NCI-H748 (cell line): ENCODE measurements at regions not wholly inside any gene's neighbourhood (a gene's known extent, or its start where the extent isn't known, plus 50 kb on each side); places are given as distances from the start of the nearest gene placed in this dataset.

Experiments used
- DNase-seq: peaks from one replicate; lab custom pipeline; 2025; ENCODE audit not compliant: unreplicated experiment; lab: John Stamatoyannopoulos, UW

DNA sequence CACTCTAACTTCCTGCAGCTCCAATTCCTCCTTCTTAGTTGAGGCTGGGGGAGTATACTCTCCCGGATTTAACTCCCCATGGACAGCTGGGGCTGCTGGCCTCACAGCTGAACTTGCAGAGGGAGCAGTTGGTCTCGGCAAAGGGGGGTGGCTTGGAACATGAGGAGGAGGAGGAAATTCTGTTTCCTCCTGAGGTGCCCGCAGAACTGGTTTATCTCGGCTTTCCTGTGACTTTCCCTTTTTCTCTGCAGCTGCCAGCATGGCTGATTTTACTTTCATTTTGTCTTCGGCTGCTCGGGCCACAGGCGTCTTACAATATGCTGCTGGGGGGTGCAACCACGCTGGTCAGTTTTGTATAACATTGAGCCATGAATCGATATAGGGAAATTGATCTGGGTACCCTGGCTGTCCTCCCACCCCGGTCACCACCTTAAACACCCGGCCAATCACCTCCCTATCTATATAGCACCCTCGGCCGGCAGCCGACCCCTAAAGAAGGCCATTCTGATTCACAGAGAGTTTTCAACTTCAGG, 1317.6 kb downstream of the TMEM121 start:
- DNase-seq: peak; percentile 54

GRCh38 chr14:106844608-106845285, 1318.4 kb downstream of the TMEM121 start:
- DNase-seq: peak; percentile 59

DNA sequence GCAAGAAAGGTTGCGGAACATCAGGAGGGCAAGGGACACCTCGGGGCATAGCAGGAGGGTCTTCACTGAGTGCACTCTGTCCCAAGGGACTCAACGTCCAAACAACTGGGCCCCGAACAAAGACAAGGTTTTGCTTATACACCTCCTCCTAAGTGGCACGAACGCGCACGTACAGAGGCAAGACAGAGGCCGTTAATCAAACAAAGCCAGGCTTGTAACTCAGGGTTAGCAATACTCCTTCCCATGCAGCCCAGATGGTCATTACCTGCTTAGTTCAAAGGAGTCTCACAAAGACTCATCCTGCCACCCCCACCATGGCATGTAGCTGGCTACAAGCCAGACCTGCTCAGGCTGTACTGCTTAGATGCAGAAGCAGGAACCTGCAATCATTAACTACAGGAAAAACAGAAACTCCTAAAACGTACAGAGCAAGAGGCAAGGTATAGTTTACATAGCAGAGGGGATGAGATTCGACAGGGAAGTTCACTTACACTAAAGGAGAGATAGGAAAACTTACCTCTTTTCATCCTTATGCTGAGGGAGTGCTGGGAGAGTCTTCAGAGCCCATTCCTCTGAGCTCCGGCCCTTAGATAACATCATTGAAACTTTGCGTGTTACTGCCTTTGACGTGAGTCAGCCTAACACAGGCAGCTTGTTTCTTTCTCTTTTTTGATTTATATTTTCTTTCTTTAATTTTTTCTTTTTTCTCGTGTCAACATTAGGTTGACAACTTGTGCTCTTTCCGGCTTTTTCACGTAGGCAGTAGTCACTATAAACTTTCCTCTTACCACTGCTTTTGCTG, 1319.1 kb downstream of the TMEM121 start:
- DNase-seq: peak; percentile 76

- DNase-seq: no peak
These were observed 1319.8 kb downstream of the TMEM121 start for GRCh38 chr14:106846218-106846617.

DNA sequence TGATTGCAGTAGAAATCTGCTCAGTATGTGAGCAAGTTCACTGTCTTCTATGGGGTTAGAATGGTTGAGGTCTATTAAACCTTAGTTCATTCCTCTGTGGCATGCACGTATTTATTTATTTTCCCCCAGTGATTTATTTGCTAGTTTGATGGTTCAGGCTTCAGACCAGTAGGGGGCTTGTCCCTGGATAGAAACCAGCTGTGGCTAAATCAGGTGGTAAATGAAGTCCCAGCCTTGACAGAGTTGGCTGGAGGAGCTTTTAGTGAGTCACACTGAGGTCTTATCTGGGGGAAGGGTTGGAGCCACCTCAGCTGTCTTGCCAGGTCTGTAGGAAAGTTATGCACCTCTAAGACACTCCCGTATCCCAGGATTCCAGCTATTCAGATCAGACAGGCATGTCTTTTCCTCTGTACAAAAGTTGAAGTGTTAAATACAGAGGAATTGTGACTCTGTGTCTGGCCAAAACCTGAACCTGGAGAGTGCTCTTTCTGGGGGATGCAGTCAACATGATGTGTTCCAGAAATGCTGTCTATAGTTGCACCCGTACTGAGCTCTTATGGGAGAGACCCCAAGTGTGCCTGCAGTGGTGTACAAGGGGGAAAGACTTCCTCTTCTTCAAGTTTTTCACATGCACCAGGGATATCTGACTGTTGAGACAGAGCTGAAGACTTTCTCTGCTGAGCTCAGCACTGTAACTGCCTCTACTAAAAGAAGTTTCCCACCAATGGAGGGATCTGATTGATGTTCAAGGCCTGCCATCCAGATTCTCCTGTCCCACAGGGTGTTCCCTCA, 1322.1 kb downstream of the TMEM121 start:
- DNase-seq: peak; percentile 40

- DNase-seq: peak; percentile 57
These were observed 1324.8 kb downstream of the TMEM121 start for GRCh38 chr14:106850913-106851825.

- DNase-seq: peak; percentile 73
These were observed 1346.4 kb downstream of the TMEM121 start for GRCh38 chr14:106872611-106873446.

DNA sequence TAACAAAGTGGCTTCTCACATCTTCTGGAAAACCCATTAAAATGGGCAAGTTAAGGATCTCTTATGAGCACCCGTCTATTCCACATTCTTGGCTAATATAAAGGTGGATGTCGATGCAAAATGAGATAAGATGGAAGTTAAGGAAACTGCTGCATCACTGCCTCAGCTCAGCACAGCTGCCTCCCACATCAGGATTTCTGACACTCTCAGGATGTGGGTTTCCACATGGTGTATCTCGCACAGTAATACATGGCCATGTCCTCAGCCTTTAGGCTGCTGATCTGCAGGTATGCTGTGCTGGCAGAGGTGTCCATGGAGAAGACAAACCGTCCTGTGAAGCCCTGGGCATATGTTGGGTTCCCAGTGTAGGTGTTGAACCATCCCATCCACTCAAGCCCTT, 1348.0 kb downstream of the TMEM121 start:
- DNase-seq: no peak

DNA sequence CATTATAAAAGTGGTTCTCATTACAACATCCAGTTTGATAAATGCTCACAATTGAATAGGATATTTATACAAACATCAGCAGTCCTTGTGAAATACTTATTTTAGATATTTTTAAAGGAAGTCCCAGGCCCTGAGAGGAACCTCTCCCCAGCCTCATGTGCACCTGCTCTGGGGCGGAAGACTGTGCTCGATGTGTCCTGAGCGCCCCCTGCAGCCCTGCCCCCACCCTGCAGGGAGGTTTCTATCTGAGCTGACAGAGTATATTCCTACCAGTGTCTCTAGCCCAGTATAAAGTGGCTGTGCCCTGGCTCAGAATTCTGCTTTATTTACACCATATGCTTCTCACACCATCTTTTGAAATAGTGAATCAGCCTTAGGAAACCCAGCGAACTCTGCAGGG, 1349.1 kb downstream of the TMEM121 start:
- peak; percentile 59 for DNase-seq

DNA sequence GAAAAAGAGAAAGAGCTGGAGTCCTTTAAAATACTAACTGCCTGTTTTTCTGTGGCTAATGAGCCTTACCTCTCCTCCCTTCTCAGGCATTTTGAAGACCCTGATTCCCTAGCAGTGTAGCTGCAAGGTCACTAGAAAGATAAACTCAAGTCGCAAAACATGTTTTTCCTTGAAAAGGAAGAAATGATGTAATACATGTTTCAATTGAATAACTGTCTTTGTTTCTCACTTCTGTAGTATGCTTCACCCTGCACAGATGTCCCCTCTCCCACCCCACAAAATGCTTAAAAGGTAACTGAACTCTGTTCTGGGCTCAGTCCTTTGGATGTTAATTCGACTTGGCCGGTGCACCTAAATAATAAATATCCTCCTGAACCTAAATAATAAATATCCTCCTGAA, 1350.3 kb downstream of the TMEM121 start:
- DNase-seq: no peak

- DNase-seq: no peak
These were observed 1351.1 kb downstream of the TMEM121 start for GRCh38 chr14:106877517-106877916.

- DNase-seq: peak; percentile 58
These were observed 1352.9 kb downstream of the TMEM121 start for GRCh38 chr14:106879241-106879640.

DNA sequence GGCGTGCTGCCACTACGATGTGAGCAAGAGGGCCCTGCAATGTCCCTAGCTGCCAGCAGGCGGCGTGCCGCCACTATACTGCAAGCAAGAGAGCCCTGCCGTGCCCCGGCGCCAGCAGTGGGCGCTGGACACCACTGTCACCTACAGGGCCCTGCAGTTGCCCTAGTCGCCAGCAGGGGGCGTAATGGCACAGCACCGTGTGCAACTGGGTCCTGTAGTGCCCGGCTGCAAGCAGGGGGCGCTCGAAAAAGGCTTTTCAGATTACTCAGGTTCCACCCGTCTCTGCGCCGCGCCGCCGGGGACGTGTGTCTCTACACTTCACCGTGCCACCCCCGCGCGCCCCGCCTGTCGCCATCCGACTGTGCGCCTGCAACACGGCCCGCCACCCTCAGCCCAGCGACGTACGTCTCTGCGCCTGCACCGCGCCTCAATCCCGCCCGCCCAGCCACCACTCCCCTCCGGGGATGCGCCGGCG, 1356.9 kb downstream of the TMEM121 start:
- peak; percentile 39 for DNase-seq
